ENCODE measurements at regions not wholly inside any gene's neighbourhood (a gene's known extent, or its start where the extent isn't known, plus 50 kb on each side); places are given as distances from the start of the nearest gene placed in this dataset.
"Not testable (repeated sequence)": the region's sequence is repeated elsewhere in the genome, so short reads cannot be mapped to it uniquely, and the experiment has no call there.

GRCh38 chr9:38153910-38154291 lies 84.9 kb upstream of the SHB start:
- DNase-seq = no peak

DNA sequence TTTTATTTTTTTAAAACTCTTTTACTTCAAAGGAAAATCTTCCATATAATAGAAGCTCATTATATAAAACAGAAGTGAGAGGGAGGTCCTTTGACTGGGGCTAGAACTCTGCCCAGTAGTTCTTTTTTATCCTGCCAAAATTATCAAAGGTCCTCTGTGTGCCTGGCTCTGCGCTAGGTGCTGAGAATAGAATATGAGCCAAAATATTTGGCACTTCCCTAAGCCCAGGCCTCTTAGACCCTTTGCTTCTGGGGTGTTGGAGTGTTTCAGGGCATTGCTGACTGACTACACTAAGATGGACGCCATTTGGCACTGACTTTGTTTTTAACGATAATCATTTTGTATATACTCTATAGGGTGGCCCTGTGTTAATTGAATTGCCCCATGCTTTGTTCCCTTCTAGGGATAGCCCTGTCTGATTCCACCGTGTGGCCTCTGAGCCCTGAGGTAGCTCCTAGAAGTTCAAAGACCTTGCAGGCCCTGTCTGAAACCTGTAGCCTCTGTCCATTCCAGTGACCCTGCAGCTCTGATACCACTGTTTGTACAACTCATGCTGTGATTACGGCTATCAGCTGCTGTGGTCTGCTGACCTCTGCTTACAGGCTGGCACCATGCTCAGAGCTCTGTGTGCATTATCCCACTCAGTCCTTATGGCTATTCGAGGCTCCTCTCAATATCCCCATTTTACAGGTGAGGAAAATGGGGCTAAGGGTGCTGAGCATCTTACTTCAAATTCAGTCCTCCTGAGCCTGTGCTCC lies 84.3 kb upstream of the SHB start:
- no peak for DNase-seq

DNA sequence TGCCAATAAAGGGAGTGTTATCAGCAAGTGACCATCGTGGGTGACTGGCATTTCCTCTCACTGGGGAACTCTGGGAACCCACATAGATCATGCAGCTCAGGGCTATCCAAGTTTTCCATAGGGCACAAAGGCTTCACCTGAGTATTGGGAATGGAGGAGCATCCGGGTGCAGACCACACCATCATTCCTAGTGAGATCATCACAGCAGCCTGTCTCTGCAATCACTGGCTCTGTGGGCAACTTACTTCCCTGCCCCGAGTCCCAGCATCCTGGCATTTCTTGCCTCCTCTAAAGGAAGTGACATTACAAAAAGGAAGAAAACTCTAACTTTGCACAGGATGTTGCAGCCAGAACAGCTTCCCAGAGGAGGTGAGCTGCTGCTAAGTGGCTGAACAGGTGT lies 80.6 kb upstream of the SHB start:
- no peak for DNase-seq

GRCh38 chr9:38146844-38147243 lies 77.8 kb upstream of the SHB start:
- DNase-seq = no peak

DNA sequence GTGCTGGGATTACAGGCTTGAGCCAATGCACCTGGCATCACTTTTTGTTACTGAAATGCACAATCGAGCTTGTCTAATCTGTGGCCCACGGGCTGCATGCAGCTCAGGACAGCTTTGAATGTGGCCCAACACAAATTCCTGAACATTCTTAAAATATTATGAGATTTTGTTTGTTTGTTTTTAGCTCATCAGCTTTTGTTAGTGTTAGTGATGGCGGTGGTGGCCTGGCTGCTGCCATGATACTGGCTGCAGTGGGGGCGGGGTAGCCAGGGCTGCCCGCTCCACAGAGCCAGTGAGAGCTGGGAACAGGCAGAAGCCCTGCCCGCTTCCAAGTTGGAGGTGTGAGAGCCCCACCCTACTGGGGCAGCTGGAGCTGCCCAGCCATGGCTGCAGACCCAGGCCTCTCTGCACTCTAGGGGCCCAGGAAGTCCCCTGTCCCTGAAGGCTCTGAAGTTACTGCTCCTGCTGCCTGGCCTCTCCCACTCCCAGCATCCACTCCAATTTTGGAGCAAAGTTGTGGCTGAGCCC lies 76.6 kb upstream of the SHB start:
- no peak for DNase-seq

DNA sequence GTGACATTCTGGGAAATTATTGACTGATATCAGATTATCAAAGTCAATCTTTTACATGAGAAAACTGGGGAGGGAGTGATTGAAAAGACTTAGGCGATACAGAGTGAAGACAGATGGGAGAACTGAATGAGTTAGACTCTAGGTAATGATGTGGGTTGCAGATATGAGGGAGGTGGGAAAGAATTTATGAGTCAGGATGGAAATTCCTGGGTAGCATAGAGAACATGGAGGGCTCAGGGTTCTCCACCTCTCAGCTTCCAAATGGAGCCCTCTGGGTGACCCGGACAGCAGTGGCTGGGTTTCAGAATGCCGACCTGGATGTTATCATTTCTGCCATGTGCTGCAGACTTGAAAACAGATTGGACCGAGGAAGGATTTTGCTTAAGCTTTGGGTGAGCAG lies 75.4 kb upstream of the SHB start:
- DNase-seq = no peak

GRCh38 chr9:38141746-38142591 lies 72.9 kb upstream of the SHB start:
- no peak for DNase-seq

DNA sequence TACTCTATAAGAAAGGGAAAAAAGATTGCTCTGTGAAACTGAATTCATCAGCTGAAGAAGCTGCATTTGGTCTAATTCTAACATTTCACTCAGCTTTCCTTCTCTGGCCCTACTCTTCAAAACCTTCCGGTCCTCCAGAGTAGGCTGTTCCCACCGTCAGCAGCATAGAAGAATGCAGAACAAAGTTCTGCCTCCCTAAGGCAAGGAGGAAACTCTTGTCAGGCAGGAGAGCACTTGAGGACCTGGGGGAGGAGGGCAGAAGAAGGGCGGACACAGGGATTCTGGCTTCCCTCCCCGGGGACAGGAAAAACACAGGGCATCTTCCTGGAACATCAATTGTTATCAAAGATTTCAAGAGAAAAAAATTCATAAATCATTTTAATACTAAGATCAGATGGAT lies 69.2 kb upstream of the SHB start:
- no peak for DNase-seq

- no peak for DNase-seq
These were observed 68.3 kb upstream of the SHB start for GRCh38 chr9:38137342-38137741.

DNA sequence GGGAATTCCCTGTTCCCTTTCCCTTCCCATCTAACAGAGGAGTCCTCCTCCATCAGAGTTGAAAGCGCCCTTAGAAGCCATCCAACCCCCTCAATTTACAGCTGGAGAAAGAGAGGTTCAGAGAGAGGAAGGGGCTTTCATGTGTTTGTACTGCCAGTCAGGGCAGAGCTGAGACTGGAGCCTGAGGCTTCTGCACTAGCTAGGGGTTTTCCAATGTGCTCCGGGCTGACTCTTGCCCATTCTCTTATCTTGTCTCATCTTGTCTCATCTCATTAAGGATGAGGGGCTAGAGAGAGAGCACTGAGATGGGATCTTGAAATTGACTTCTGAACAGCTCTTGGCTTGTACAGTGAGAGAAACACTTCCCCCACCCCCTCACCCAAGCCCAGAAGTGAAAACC lies 67.4 kb upstream of the SHB start:
- no peak for DNase-seq

DNA sequence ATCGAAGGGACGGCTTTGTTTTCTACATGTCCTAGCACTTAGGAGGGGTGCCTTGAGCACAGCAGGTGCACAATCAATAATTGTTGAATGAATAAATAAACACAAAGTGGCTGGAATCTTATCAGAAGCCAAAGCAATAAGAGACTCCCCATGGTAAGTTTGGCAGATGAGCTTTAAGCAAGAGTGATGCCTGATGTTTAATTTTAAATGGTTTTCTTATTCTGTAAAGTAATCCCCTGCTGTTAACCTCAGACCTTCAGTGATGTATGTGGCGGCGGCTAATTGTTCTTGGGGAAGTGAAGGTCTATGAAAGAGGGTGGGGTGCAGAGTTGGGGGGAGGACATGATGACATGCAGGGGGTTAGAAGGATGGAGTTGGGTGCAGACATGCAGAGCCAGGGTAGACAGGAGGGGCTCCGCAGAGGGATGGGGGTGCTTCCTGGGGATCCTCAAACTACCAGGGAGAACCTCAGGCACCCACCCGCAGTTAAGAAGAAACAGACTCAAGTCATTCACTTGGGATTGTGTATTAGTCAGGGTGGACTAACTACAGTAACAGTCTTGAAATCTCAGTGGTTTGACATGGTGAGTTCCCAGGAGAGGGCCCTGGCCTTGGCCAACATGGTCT lies 65.7 kb upstream of the SHB start:
- no peak for DNase-seq

- no peak for DNase-seq
These were observed 64.6 kb upstream of the SHB start for GRCh38 chr9:38133595-38133994.

GRCh38 chr9:38132956-38133355 lies 63.9 kb upstream of the SHB start:
- no peak for DNase-seq

GRCh38 chr9:38131729-38132128 lies 62.7 kb upstream of the SHB start:
- no peak for DNase-seq

GRCh38 chr9:38130724-38131123 lies 61.7 kb upstream of the SHB start:
- no peak for DNase-seq

GRCh38 chr9:38129366-38129765 lies 60.3 kb upstream of the SHB start:
- DNase-seq = no peak

GRCh38 chr9:38128752-38129270 lies 59.8 kb upstream of the SHB start:
- no peak for DNase-seq

GRCh38 chr9:38127271-38127839 lies 58.3 kb upstream of the SHB start:
- no peak for DNase-seq

GRCh38 chr9:38126730-38127129 lies 57.7 kb upstream of the SHB start:
- no peak for DNase-seq

- DNase-seq = no peak
These were observed 56.9 kb upstream of the SHB start for GRCh38 chr9:38125889-38126288.

DNA sequence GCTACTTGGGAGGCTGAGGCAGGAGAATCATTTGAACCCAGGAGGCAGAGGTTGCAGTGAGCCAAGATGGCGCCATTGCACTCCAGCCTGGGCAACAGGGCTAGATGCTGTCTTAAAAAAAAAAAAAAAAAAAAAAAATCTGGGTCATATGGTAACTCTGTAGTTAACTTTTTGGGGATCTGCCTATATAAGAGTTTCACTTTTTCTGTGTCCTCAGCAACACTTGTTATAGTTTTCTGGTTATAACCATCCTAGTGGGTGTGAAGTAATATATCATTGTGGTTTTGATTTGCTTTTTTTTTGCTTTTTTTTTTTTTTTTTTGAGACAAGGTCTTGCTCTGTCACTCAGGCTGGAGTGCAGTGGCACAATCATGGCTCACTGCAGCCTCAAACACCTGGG lies 54.3 kb upstream of the SHB start:
- DNase-seq = not testable (repeated sequence)

GRCh38 chr9:38120961-38121360 lies 51.9 kb upstream of the SHB start:
- DNase-seq = no peak

DNA sequence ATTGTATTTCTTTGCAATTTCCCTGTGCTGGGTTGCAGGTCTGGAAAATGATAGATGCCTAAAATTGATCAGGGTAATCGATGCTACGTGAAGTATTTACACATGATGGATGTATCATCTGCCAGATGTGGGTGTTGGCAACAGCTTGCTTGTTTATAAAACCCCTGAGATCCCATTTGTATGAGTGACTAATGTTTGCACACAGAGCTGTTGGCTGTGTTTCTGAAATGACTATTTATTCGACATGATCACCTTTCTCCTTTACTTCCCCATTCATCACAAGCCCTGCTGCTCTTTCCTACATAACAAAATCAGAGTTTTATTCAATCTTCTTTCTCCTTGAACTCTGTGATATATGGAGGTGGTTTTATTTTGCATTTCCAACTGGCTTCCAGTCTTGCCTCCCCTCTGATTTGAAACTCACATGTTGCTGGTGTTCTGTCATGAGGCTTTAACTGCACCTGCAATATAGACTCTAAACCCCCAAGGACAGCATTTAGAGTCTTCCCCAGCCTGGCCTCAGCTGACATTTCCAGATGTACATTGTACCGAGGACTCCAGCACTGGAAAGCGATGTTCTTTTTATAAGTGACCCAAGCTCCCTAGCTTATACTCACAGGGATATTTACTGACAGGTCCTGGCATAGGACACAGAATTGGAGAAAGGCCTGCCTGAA lies 50.7 kb upstream of the SHB start:
- DNase-seq = no peak

All from AML-193 (cell line).